ENCODE measurements at regions not wholly inside any gene's neighbourhood (a gene's known extent, or its start where the extent isn't known, plus 50 kb on each side); places are given as distances from the start of the nearest gene placed in this dataset.

GRCh38 chr4:18291256-18291655, 269.7 kb upstream of the LCORL start:
- DNase-seq: no peak
- no peaks in the 10 kb centered on the region for H3K36me3 Mint-ChIP-seq (ENCODE audit: low read depth)
- ATAC-seq: no peak
- H3K27me3 Mint-ChIP-seq: peaks cover 3% of the 10 kb centered on the region
- no peak overlapping the region for H3K27ac Mint-ChIP-seq
- peaks cover 4% of the 10 kb centered on the region for H3K9me3 Mint-ChIP-seq
- no peak overlapping the region for H3K4me3 Mint-ChIP-seq
- no peaks in the 10 kb centered on the region for H3K4me1 Mint-ChIP-seq

GRCh38 chr4:18285357-18285756, 263.8 kb upstream of the LCORL start:
- Mint-ChIP-seq H3K27me3 (no peaks in the 10 kb centered on the region), H3K4me1 (no peaks in the 10 kb centered on the region)
- DNase-seq: no peak

GRCh38 chr4:18278244-18278643, 256.7 kb upstream of the LCORL start:
- no peak for ATAC-seq
- no peak overlapping the region for H3K27ac Mint-ChIP-seq
- no peaks in the 10 kb centered on the region for H3K4me1 Mint-ChIP-seq
- no peaks in the 10 kb centered on the region for H3K36me3 Mint-ChIP-seq (ENCODE audit: low read depth)
- H3K4me3 Mint-ChIP-seq: no peak overlapping the region
- DNase-seq: no peak
- peaks cover 2% of the 10 kb centered on the region for H3K27me3 Mint-ChIP-seq
- H3K9me3 Mint-ChIP-seq: no peaks in the 10 kb centered on the region

More at GRCh38 chr4:18285357-18285756, 263.8 kb upstream of the LCORL start:
- H3K4me3 Mint-ChIP-seq: no peak overlapping the region
- no peaks in the 10 kb centered on the region for H3K36me3 Mint-ChIP-seq (ENCODE audit: low read depth)
- peaks cover 9% of the 10 kb centered on the region for H3K9me3 Mint-ChIP-seq
- no peak overlapping the region for H3K27ac Mint-ChIP-seq
- ATAC-seq: no peak

- Mint-ChIP-seq H3K27me3 (peaks cover 5% of the 10 kb centered on the region), H3K36me3 (ENCODE audit: low read depth) (no peaks in the 10 kb centered on the region), H3K9me3 (peaks cover 6% of the 10 kb centered on the region), H3K4me3 (no peak overlapping the region), H3K27ac (no peak overlapping the region), H3K4me1 (no peaks in the 10 kb centered on the region)
- ATAC-seq (no peak), DNase-seq (no peak)
These were observed 241.3 kb upstream of the LCORL start for GRCh38 chr4:18262832-18263231.

GRCh38 chr4:18252052-18252451, 230.5 kb upstream of the LCORL start:
- Mint-ChIP-seq H3K27me3 (no peaks in the 10 kb centered on the region), H3K36me3 (ENCODE audit: low read depth) (no peaks in the 10 kb centered on the region), H3K9me3 (peaks cover 3% of the 10 kb centered on the region), H3K27ac (no peak overlapping the region), H3K4me3 (no peak overlapping the region), H3K4me1 (no peaks in the 10 kb centered on the region)
- ATAC-seq (no peak), DNase-seq (no peak)

GRCh38 chr4:18250564-18250963, 229.0 kb upstream of the LCORL start:
- Mint-ChIP-seq H3K9me3 (no peaks in the 10 kb centered on the region), H3K27ac (no peak overlapping the region), H3K27me3 (no peaks in the 10 kb centered on the region), H3K4me3 (no peak overlapping the region), H3K4me1 (no peaks in the 10 kb centered on the region), H3K36me3 (ENCODE audit: low read depth) (no peaks in the 10 kb centered on the region)
- DNase-seq (no peak), ATAC-seq (no peak)

GRCh38 chr4:18248611-18249010, 227.1 kb upstream of the LCORL start:
- Mint-ChIP-seq H3K4me1 (no peaks in the 10 kb centered on the region), H3K27ac (no peak overlapping the region), H3K4me3 (no peak overlapping the region), H3K27me3 (no peaks in the 10 kb centered on the region), H3K9me3 (no peaks in the 10 kb centered on the region), H3K36me3 (ENCODE audit: low read depth) (no peaks in the 10 kb centered on the region)
- ATAC-seq (no peak), DNase-seq (no peak)

GRCh38 chr4:18247189-18247588, 225.6 kb upstream of the LCORL start:
- DNase-seq (no peak), ATAC-seq (no peak)
- no peaks in the 10 kb centered on the region for H3K36me3 Mint-ChIP-seq (ENCODE audit: low read depth)
- H3K27ac Mint-ChIP-seq: no peak overlapping the region
- no peaks in the 10 kb centered on the region for H3K27me3 Mint-ChIP-seq
- no peak overlapping the region for H3K4me3 Mint-ChIP-seq
- H3K4me1 Mint-ChIP-seq: no peaks in the 10 kb centered on the region
- no peaks in the 10 kb centered on the region for H3K9me3 Mint-ChIP-seq

- H3K4me3 Mint-ChIP-seq: no peak overlapping the region
- no peak overlapping the region for H3K27ac Mint-ChIP-seq
- H3K36me3 Mint-ChIP-seq (ENCODE audit: low read depth): no peaks in the 10 kb centered on the region
- no peaks in the 10 kb centered on the region for H3K27me3 Mint-ChIP-seq
- ATAC-seq (no peak), DNase-seq (no peak)
- no peaks in the 10 kb centered on the region for H3K9me3 Mint-ChIP-seq
- H3K4me1 Mint-ChIP-seq: no peaks in the 10 kb centered on the region
These were observed 221.6 kb upstream of the LCORL start for GRCh38 chr4:18242919-18243693.

- H3K4me3 Mint-ChIP-seq: no peak overlapping the region
- no peaks in the 10 kb centered on the region for H3K9me3 Mint-ChIP-seq
- no peaks in the 10 kb centered on the region for H3K27me3 Mint-ChIP-seq
- no peaks in the 10 kb centered on the region for H3K36me3 Mint-ChIP-seq (ENCODE audit: low read depth)
- ATAC-seq: no peak
- H3K4me1 Mint-ChIP-seq: no peaks in the 10 kb centered on the region
- no peak for DNase-seq
- H3K27ac Mint-ChIP-seq: no peak overlapping the region
These were observed 220.2 kb upstream of the LCORL start for GRCh38 chr4:18241727-18242126.

- Mint-ChIP-seq H3K9me3 (peaks cover 6% of the 10 kb centered on the region), H3K27ac (no peak overlapping the region), H3K36me3 (ENCODE audit: low read depth) (no peaks in the 10 kb centered on the region), H3K4me1 (no peaks in the 10 kb centered on the region), H3K27me3 (no peaks in the 10 kb centered on the region), H3K4me3 (no peak overlapping the region)
- ATAC-seq: no peak
- DNase-seq: no peak
These were observed 212.6 kb upstream of the LCORL start for GRCh38 chr4:18234108-18234507.

- H3K36me3 Mint-ChIP-seq (ENCODE audit: low read depth): no peaks in the 10 kb centered on the region
- no peak overlapping the region for H3K27ac Mint-ChIP-seq
- DNase-seq (no peak), ATAC-seq (no peak)
- peaks cover 19% of the 10 kb centered on the region for H3K9me3 Mint-ChIP-seq
- H3K27me3 Mint-ChIP-seq: no peaks in the 10 kb centered on the region
- no peak overlapping the region for H3K4me3 Mint-ChIP-seq
- H3K4me1 Mint-ChIP-seq: no peaks in the 10 kb centered on the region
These were observed 210.2 kb upstream of the LCORL start for GRCh38 chr4:18231726-18232125.

- DNase-seq (no peak), ATAC-seq (no peak)
- H3K9me3 Mint-ChIP-seq: peaks cover 19% of the 10 kb centered on the region
- no peak overlapping the region for H3K27ac Mint-ChIP-seq
- H3K4me1 Mint-ChIP-seq: no peaks in the 10 kb centered on the region
- no peaks in the 10 kb centered on the region for H3K27me3 Mint-ChIP-seq
- H3K4me3 Mint-ChIP-seq: no peak overlapping the region
- no peaks in the 10 kb centered on the region for H3K36me3 Mint-ChIP-seq (ENCODE audit: low read depth)
These were observed 206.3 kb upstream of the LCORL start for GRCh38 chr4:18227880-18228279.

GRCh38 chr4:18214411-18215055, 193.0 kb upstream of the LCORL start:
- Mint-ChIP-seq H3K27ac (no peak overlapping the region), H3K4me3 (no peak overlapping the region), H3K36me3 (ENCODE audit: low read depth) (no peaks in the 10 kb centered on the region)

GRCh38 chr4:18213576-18214198, 192.1 kb upstream of the LCORL start:
- H3K4me3 Mint-ChIP-seq: no peak overlapping the region
- no peak overlapping the region for H3K27ac Mint-ChIP-seq
- no peaks in the 10 kb centered on the region for H3K36me3 Mint-ChIP-seq (ENCODE audit: low read depth)
- ATAC-seq: no peak
- H3K27me3 Mint-ChIP-seq: peaks cover 5% of the 10 kb centered on the region
- H3K4me1 Mint-ChIP-seq: no peaks in the 10 kb centered on the region
- DNase-seq: no peak
- H3K9me3 Mint-ChIP-seq: no peaks in the 10 kb centered on the region

More at GRCh38 chr4:18214411-18215055, 193.0 kb upstream of the LCORL start:
- Mint-ChIP-seq H3K9me3 (peaks cover 2% of the 10 kb centered on the region), H3K27me3 (peaks cover 5% of the 10 kb centered on the region), H3K4me1 (no peaks in the 10 kb centered on the region)
- ATAC-seq (no peak), DNase-seq (no peak)

All from activated naive CD8-positive, alpha-beta T cell treated with anti-CD3 and anti-CD28 coated beads, Interleukin-2, amount 50 U/mL, for 24 hours (primary cell).